HG03025 (cell line): ENCODE measurements at regions not wholly inside any gene's neighbourhood (a gene's known extent, or its start where the extent isn't known, plus 50 kb on each side); places are given as distances from the start of the nearest gene placed in this dataset.

Source experiments
- ATAC-seq: cut with Tn5 transposase; IDR thresholded peaks from one replicate; pipeline ENCODE4 v1.9.1; 2021; ENCODE audit warnings: mild to moderate bottlenecking, moderate library complexity; ENCODE audit not compliant: unreplicated experiment, low FRiP score

DNA sequence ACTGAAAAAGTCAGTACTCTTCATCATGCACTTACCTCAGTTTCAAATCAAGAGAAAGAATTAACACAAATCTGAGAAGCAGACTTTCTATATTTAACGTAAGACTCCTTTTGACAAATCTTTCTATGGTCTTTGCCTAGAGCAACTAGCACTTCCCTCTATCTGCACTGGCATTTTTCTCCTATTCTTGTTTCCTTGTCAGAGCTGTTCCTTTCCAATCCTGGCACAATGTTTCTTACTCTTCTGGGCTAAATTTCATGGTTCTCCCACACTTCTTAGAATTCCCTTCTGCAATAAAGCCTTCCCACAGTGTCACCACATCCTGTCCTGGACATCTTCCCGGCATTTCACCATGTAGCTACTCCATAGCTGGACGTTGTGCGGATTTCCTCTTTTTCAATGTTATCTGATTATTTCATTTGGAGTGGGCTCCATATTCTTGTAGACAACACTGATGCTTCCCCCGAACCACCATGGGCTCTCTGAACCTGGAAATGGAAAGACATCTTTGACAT, 144.7 kb upstream of the CTNNA2 start:
- no peak for ATAC-seq

DNA sequence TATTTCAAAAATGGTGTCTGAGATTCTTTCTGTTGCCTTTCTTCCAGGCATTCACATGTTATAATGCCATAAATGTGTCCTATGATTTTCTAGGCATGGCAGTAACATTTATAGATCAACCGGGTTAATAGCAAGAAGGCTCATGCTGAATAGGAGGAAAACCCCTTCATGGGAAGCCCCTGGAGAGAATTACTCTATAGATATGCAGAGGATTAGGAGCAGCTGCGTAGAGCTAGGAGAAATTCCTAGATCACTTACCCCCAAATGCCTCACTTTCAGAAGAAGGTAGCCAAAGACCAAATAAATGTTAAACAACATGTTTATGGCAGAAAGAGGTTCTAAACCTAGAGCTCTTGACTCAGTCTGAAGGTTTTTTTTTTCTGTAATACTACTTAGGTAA, 153.4 kb upstream of the CTNNA2 start:
- ATAC-seq: no peak

DNA sequence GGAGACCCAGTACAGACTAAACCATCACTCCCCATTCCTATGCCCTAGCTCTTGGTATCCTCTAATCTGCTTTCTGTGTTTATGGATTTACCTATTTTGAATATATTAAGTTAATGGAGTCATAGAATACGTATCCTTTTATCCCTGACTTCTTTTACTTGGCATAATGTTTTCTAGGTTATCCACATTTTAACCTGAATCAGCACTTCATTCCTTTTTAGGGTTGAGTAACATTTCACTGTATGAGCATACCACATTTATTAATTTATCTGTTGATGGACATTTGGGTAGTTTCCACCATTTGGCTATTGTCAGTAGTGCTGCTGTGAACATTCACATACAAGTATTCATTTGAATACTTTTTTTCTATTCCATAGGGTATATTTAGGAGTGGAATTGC, 157.3 kb upstream of the CTNNA2 start:
- ATAC-seq: no peak

DNA sequence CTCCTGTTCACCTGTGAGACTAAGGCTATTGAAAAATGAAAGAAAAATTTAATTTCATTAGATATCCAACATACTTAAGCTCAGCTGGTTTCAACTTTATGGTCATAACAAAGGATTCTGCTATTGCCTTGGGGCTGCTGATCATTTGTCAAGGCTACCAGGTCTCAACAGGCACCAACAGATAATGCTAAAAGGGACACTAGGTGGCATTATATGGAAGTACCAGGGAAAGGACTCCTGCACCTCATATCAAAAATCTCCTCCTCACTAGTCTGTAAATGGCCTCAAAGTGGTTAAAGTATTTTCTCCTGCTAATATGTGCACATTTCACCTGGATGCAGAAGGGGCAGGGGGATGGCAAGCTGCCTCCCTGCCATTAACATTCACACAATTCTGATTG, 167.9 kb upstream of the REG3A start:
- no peak for ATAC-seq

DNA sequence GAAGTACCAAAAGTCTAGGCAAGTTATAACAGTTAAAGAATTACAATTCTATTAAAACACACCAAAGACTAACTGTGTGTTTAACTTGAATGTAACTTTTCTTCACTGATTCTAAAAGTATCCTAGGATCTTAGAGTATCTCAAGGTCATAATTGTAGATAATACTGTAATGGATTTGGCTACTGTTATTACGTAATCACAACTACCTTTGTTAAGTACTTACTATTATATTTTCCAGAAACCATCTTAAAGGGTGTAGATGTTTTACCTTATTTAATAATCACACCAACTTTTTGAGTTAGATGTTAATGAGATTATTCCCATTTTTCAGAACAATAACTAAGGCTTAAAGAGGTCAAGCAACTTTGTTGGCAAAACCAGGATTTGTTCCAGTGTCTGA, 161.3 kb upstream of the REG3A start:
- ATAC-seq: no peak

DNA sequence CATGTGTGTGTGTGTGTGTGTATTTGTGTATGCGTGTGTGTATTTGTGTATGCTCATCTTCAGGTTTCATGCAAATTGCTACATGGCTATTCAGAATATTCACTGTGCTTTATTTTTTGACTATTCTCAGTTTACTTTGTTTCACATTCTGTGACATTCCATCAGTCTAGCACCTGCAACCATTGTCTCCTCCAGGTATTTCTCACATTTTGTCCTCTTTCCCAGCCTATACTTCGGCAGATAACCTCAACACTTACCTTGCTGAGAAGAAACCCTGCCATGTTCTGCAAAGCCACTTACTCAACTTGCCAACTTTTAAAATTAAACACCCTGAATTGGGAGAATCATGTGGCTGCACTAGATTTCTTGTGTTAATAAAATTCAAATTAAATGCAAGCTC, 135.4 kb upstream of the REG3A start:
- ATAC-seq: no peak

DNA sequence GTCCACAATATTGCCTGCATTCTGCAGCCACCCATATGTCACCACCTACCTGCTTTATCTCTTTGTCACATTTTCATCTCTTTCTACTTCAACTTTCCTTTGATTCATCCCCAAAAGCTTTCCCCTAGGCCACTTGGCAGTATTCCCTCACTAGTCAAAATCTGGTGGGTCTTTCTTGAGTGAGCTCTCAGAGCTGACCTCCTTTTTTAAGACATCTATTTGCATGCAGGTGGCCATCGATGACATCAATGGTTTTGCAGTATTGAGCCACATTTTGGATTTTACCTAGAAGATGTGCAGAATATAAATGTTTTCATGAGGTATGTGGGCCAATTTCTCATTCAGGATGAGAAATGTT, 133.4 kb upstream of the REG3A start:
- ATAC-seq: no peak

DNA sequence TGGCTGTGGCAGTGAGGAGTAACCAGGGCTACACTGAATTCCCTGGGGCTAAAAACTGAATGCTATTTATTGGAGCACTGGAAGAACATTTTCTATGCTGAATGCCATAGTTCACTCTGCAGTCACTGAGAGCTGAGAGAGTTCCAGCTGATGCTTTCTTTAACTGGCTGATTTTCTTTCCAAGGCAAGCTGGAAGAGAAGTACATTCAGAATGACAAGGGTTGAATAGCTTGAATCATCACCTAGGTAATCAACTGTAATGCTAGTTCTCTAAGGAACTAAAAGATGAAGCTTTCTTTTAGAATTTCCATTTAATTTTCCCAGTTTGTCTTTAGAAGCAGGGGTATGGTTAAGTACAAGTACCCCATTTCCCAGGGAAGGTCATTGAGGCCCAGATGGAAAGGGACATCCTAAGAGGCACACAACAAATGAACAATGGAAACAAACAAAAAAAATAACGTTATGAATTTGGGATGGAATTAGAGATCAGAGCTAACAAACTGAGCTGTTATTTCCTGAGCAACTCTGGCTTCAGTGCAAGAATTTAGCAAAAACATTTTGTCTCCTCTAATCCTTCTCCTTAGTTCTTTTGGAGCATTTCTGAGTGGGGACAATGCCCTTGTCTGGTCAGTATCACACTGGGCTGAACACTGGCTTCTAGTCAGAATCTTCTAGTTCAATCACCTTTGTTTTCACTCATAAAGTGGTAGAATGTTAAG, 132.8 kb upstream of the REG3A start:
- no peak for ATAC-seq

DNA sequence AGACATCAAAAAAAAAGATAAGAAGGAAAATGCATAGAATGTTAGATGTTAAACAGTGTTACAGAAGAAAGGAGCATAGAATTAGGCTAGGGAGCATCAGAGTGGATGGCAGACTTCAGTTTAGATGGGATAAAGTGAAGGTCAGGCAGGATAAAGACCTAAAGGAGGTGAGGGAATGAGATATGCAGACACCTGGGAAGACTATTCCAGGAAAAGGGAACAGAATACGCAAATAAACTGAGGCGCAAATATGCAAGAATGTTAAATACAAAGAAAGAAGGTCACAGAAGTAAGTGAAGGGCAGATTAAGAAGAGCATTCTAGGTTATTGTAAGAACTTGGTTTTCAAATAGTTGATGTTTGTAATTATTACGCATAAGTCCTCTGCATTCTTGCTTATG, 116.3 kb upstream of the REG3A start:
- no peak for ATAC-seq

DNA sequence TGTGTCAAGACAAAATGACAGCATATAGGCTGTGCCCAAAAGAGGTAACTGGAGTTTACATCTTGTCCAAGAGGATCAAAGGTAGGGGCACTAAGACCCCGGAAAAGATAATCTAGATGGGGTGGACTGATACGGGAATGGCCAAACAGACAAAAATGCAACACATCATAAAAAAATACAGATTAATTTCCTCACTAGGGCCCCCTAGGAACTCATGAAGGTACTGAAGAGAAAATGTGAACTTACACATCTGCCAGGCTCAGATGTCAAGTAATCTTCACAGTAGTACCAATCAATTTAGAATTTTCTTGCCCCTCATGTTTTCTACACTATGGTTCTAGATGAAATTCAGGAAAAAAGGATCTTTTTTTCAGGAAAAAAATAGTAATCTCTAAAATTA, 115.6 kb upstream of the REG3A start:
- ATAC-seq: no peak

DNA sequence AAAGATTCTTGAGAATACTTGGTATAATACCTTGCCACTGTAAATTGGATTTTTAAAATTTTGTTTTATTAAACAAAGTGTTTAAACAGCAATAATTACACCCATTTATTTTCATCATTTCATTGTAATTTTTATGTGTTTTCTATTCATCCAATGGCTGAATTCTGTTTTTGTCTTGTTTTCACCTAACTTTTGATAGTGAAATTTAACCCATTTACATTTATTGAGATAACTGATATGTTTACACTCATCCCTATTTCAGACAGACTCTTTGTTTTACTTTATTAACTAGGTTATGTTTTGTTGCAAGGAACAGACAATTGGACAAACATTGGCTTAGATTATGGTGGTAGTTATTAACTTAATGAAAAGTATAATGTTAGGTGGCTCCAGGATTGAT, 113.1 kb upstream of the REG3A start:
- ATAC-seq: no peak

DNA sequence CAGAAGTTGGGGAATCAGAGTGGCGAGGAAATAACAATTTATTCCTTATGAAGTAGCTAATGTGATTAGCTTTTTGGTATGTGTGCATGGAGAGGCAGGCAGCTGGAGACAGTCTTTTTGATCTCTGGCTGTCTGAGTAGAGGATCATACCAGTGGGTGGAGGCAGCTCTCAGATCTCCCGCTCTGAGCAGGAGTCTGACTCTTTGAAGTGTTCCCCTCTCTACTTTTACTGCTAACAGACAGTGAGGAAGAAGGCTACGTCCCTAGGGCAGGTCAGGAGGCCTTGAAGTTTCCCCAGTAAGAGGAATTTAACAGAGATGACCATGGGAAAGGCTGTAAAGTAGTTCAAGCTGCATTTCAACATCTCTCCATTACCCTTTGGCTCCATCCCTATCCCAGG, 111.9 kb upstream of the REG3A start:
- no peak for ATAC-seq

DNA sequence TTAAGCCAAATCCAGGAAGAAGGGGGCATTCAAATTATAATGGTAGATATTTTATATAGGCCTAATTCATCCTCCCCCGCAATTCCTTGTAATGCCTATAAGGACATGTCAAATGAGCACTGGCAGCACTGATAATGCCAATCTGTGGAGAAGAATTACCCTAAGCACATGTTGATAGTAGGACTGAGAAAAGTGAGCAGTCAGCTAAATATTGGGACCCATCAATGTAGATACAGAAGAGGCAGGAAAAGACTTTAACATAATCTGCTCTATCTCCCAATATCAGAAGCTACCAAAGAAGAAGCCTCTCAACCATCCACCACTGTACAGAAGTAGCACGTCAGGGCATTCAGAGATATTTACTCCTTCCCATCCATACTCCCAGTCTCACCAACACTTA, 101.3 kb upstream of the REG3A start:
- no peak for ATAC-seq

DNA sequence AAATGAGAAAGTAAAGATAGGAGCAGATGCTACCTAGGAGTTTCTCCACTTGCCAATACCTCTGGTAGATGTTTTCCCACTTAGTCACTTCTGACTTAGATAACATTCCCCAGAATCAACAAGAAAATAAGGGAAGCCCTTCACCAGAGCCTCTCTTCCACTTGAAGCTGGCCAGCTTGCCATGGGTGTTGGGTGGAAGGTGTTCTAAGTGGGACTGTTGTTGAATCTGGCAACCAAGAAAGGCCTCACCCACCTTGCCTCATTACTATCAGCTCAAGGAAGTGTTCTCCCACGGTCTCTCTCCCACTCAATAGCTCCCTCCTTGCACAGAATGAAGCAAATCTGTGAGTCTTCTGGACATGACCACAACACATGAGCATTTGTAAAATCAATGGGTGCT, 100.4 kb upstream of the REG3A start:
- ATAC-seq: no peak

DNA sequence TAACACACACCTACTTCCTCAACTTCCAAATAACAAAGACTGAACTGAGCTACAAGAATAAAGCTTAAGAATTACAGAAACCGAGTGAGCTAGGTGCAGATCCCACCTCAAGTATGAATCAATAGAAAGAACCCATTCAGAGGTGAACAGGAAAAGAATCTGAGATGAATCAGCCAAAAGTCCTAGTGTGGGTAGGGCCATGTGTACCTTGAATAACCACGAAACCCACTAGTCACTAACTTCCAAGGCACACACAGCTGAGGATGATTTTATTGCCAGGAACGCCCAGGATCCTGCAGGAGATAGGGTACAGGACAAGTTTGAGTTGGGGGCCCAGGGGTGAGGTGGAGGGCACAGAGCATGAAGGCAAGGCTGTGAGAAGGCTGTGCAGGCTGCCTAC, 99.7 kb upstream of the REG3A start:
- no peak for ATAC-seq

DNA sequence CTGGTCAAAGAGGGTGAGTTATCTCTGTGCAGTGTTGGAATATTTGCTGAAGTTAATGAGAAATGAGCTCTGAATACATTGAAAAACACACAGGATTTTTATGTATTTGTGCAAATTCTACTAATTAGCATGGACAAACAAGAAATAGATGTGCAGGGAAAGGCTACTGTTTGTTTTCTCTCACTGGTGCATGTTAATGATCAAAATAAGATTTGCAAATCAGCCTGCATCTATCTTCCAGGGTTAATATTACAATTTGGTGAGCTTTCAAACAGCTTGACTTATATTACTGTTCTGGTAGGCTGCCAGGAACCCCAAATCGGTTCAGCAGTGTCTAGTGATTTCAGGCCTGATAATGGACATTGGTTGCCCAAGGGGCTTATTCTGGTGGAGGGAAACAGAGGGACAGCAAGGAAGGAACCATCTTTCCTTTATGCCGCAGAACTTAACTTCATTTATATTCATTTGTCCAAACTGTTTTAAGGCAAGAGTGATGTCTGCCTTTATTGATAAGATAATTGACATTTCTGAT, 93.8 kb upstream of the REG3A start:
- no peak for ATAC-seq

DNA sequence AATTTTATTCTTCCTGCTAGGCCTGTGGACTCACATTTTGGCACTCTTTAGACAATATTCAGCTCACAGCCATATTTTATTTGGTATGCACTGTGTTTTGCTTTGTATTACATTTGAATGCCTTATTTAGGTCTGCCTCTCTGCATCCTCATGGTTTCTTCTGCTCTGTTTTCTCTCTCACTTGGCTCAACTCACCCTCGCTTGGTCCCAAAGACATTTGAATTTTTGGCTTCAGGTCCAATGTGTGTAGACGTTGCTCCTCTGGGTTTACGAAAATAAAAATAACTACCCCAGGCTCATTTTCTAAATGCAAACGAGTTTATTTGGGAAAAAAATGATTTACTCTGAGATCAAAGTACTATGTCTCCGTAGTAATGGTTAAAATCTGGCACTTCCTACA, 91.1 kb upstream of the REG3A start:
- no peak for ATAC-seq

DNA sequence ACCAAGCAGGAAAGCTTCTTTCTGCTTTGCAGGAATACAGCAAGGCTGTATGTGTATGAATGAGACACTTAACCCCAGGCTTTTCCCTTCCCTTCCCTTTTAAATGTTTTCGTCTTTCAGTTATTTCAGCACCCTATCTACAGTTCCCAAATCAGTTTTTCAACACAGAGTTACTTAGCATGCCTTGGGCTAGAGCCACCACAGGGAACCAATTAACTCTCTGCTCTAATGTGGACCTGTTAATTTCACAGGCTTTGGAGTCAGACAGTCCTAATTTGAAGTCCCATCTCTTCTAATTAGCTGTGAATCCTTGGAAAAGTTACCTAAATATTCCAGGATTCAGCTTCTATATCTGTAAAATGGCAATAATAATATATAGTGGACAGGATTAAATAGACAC, 89.2 kb upstream of the REG3A start:
- no peak for ATAC-seq

DNA sequence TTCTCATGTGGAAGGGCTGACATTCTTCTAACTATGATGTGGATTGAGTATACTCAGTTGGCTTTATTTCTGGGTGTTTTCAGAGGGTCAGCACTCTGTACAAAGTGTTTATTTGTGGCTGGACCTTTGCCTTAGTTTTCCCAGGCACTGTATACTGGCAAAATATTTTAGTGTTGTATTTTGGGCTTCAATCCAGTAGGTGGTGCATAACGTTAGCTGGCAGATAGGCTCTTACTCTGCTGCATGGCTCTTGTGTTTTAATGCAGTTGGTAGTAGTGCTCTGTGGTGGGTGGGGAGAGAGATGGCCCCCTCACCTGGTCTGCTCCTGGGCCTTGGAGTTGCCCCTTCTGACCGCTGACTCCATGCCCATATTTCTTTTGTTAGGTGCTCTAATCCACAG, 75.6 kb upstream of the REG3A start:
- ATAC-seq: no peak

DNA sequence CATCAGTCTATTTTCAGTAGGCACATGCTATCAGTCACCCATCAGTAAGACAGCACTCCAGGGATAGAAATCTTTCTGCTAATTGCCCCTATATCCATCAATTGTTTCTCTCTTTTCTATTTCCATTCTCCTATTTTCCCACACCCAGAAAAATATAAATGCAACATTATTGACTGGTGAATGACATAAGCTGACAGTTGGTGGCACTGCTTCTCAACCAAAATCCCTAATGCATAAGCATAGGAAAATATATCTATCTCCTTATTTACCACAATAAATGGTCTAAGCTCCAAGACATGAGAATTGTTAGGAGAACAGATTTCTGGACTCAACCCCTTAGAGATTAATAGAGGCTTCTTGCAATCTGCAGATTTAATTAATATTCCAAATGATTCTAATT, 64.0 kb upstream of the REG3A start:
- ATAC-seq: no peak

DNA sequence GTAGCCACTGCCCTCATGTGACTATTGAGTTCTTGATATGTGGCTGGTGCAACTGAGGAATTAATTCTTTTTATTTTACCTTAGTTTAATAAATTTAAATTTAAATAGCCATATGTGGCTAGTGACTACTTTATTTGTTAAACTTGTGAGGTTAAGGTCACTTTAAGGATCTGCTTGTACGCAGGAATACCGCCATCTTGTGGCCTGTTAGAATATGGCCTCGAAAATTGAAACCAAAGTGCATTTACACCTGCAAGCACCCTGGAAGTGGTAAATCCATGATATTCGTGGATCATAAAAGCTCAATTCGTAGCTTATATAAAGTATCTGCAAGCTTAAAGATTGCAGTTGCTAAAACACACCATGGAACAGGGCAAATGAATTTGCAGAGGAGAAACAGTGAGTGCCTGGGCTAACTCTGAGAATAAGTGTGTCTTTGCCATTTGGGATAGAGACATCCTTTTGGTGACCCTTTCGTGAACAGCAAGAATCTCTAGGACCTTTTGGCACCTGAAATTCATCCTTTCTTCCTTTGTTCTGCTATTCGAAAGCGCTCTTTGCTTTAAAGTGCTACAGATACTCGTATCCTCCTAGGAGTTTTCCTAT, 59.9 kb upstream of the REG3A start:
- peak; percentile 85 for ATAC-seq

DNA sequence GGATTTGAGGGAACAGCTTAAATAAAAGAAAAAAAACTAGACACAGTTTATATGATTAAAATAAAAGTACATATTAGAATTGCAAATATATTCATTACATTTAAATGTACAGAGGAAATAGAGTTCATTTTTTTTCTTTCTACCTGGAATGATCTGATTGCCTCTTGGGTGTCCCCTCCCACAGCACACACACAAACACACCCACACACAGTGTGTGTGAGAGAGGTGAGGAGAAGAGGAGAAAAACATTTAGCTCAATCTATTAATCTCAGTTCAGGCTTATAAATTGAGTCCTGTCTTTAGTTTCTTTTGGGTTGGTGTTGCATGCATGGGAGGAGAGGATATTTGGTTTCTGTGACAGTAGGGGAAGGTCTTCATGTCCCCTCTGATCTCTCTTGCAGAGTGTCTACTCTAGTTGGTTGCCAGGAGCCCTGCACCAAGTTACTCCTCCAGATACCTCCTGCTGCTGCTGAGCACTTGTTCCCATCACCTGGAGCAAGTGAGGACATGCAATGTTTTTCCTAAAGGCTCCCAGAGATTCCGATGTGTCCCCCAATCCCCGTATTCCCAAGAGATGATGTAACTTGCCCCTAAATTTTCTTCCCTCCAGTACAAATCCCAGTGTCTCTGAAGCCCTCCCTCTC, 50.8 kb upstream of the REG3A start:
- ATAC-seq: no peak
